HG02973 (cell line): ENCODE measurements at regions not wholly inside any gene's neighbourhood (a gene's known extent, or its start where the extent isn't known, plus 50 kb on each side); places are given as distances from the start of the nearest gene placed in this dataset.

ENCODE experiments used
- ATAC-seq: cut with Tn5 transposase; IDR thresholded peaks from one replicate; pipeline ENCODE4 v1.9.1; 2021; ENCODE audit warnings: moderate library complexity; ENCODE audit not compliant: unreplicated experiment

DNA sequence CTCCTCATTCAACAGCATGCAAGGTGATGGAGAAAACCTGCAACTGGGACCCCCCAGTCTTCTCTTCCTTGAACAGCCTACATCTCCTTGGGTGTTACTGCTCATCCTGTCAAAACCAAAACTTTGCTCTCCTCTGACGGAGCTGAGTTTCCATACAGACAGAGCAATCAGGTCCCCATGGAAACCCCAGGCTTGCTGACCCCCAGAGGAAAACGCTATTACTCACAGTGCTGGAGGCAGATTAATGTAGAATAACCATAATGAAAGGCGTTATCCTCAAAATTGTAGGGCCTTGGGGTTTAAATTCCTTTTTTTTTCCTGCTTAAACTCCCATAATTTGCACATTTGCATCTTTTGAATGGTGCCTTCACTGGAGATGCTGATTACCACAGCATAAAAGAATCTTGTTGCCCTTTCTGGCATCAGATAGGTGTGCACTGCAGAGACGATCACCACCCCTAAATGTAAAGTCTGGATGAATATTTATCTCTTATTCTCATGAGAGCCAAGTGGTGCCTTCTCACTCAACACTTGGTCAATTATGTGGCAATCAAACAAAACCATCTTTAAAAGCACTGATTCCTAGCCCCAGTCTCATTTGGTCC is 126.3 kb downstream of the MSX2 start:
- no peak for ATAC-seq

DNA sequence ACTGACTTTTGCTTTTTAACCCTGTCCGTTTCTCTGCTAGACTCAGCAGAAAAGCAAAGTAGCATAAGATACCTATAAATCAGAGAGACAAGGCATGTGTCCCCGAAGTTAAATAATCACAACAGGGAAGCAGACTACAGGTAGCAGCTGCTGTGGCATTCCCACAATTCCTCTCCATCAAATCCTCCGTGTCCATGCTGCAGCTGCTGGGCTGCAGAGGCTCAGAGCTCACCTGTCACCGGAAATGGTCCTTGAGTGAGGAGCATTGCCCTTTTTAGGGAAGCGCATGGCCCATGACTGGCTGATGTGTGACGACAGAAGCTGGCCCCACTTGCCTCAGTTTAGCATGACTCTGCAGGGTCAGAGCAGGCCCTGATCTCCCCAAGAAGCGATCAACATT is 125.0 kb downstream of the MSX2 start:
- ATAC-seq: no peak

DNA sequence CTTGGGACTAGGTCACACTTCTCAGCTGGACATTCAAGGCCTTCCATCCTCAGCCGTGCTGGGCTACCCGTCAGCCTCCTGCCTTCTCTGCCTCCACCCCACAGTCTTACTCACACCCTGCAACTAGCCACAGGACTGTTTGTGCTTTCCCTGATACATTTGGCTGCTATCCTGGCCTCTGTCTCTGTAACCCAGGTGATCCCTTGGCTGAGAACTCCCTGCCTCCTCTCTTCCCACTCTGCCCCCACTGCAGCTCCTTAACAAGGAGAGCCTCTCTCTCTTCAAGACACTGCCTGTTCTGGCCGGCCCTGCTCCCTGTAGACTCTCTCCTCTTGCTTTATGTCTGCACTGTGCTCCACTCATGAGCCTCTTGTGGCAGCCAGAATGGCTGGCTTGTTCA is 120.6 kb downstream of the MSX2 start:
- ATAC-seq: no peak

DNA sequence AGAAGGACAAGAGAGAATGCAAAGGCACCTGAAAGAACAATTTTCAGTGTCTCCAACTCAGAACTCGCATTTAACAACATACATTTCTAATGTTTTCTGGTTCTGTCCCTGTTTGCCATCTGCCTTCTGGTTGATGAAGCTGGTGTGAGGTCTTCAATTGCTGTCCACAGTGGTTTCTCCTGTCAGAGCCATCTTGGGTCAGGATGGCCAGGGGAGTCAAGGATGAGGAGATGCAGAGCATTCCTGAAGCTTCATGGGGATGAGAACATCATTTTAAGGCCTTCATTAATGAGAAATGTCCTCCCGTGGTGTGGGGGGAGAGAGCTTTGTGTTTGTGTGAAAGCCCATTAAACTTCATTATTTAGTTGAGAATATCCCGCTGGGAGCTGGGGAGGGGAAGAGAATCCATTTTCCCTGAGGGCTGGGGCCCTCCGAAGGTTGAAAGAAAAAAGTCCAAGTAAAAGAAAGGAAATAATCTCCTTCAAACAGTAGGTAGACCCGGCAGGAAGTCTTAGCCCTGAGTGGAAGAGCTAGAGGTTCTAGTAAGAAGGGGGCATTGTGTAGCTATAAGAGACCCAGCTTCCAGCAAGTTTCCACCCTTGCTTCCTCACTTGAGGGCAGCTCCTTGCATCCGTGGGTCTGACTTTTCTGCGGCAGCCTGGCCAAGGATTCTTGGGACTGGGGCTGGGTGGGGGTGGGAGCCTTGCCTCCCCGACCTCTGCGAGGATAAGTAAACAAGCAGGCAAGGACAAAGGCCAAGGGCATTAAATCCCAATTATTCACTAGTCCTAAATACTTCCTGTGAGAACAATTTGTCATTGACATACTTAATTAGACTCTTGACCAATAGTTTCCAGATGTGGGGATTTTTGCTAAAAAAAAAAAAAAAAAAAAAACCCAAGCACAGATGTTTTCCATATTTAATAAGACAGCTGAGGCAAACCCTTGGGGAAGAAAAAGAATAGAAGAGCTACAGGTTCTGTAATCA is 119.2 kb downstream of the MSX2 start:
- ATAC-seq: no peak

DNA sequence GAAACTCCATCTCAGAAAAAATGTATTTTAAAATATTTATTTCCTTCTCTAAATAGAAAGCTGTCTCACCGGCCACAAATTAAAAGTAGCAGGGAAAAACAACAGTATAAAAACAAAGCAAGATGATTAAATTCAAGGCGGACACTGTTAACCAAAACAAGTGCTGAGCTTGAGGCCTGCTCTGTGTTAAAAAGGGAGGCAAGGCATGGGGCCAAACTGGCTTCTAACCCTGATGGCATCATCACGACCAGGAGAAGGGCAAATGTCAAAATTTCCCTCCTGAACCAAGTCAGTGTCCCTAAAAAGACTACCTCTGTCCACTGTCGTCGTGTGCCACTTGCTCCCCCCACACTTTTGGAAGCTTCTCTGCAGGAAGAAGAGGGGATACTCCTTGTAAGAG is 116.1 kb downstream of the MSX2 start:
- ATAC-seq: no peak

DNA sequence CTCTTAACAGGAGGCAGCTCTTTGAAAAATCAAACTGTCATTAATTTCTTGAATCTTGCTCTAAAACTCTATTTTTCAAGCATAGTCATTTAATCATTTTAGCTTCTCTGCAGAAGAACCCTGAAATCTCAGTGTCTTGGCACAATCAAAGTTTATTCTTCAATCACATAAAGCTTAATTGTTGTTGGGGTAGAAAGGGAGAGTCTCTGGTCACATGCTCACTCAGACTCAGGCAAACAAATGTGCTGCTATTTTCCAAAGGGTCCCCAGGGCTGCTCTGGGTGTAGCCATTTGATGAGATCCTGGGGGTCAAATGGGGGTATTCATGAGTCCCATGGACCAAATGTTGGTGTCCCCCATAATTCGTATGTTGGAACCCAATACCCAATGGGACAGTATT is 114.8 kb downstream of the MSX2 start:
- no peak for ATAC-seq

DNA sequence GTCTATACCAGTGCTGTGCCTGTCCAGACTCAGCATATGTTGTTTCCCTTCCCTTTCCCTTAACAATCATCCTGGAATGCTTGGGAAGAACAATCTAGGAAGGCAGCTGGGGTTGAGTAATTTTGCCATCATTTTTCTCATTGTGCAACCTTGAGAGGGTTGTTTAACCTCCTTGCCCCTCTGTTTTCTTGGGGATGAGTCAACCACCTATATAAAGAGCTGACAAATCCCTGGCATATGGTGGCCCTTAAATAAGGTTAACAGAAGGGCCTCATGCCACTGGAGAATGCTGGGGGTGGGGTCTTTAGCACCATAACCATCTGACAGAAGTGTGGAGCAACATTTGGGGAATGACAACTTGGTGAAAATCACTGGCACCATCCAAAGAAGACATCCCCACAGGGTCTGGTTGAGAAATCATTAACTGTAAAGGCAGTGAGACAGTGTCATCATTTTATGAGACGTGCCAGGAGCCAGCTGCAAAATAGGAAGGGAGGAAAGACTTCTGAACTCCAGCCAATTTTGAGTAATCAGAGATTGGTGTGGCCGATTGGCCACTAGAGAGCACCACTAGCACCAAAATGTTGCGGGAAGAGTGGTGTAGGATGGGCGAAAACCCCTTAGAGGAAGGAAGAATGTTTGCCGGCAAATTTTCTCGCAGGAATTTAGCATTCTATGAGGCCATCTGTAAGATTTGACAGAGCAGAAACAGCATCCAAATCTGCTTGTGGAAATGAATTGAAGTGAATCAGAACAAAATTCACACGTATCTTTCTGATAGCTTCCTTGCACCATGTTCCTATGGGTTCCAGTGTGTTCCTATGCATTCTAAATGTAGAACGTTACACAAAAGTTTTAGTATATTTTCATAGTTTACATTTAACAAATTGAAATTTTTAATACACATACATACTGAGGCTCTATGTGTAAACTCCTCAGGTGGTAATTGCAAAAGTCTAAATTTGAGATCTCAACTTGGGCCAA is 113.8 kb downstream of the MSX2 start:
- ATAC-seq: no peak

DNA sequence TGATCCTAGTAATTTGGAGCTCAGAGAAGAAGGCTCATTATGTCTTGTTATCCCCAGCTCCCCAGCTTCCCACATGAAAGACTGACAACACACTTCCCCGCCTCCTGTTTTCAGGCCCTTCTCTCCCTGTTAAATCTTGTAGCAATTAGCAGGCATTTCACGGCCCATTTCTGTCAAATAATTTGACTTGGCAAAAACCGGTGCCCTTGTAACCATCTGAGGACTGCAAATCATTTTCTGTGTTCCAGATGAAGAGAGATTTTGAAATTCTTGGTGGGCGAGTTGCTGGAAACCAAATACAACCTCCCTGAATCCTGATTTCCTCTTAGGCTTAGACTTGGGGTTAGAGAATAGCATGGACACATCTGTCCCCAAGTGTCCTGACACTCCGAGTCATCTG is 109.7 kb downstream of the MSX2 start:
- ATAC-seq: no peak

DNA sequence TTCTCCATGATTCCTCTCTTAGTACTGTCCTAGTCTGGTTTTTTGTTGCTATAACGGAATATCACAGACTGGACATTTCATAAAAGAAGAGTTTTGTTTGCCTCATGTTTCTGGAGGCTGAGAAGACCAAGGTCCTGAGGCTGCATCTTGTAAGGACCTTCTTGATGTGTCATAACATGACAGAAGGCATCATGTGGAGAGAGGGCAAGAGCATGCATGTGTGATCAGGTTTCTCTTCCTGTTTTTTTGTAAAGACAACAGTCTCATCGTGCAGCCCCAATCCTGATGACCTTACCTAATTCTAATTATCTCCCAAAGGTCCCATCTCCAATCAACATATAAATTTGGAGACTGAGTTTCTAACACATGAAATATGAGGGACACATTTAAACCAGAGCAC is 108.4 kb downstream of the MSX2 start:
- no peak for ATAC-seq

DNA sequence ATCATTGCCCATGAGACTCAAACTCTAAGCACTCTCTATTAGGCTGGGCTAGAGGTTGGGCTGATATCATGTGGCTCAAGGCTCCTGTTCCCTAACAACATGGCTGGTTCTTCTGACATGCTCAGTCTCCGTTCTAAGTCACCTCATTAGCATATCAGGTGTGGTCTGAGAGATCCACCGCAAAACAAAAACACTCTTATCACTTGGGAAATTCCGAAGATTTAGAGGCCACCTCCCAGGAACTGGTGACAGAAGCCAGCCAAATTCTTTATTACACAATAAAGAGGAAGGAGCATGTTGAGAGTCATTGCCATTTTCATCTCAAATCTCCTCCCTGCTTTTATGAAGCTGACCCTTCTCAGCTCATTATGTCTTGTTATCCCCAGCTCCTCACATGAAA is 107.6 kb downstream of the MSX2 start:
- no peak for ATAC-seq

DNA sequence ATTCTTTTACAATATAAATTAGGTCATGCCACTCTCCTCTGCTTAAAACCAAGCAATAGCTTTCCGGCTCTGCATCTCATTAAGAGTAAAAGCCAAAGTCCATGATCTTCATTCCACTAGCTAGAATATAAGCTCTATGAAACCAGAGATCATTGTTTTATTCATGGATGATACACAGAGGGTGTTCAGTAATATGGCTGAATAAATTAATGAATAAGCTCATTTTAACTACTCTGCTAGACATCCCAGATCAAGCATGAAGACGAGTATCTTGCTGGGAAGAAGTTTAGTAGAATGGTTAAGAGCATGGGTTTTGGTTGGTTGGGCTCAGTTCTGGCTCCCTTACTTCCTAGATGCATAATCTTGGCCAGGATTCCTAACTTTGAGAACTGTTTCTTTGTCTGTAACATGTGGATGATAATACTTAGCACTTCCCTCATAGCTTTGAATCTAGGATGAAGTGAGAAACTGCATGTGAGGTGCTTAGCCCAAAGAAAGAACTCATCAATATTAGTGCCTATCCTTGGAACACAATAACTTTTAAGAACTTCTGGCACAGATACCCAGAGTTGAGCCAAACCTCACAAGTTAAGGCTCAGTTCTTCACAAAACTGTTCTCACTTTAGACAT is 106.8 kb downstream of the MSX2 start:
- no peak for ATAC-seq

DNA sequence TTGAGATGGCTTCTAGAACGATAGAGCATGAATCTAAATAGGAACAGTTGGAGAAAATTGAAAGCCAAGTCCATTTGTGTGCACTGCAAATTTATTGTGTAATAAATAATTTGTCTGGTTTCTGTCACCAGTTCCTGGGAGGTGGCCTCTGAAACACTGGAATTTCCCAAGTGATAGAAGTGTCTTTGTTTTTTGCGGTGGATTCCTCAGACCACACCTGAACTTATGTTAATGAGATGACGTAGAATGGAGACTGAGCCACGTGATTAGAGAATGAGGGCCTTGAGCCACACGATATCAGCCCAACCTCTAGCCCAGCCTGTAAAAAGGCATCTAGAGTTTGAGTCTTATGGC is 105.1 kb downstream of the MSX2 start:
- ATAC-seq: no peak

DNA sequence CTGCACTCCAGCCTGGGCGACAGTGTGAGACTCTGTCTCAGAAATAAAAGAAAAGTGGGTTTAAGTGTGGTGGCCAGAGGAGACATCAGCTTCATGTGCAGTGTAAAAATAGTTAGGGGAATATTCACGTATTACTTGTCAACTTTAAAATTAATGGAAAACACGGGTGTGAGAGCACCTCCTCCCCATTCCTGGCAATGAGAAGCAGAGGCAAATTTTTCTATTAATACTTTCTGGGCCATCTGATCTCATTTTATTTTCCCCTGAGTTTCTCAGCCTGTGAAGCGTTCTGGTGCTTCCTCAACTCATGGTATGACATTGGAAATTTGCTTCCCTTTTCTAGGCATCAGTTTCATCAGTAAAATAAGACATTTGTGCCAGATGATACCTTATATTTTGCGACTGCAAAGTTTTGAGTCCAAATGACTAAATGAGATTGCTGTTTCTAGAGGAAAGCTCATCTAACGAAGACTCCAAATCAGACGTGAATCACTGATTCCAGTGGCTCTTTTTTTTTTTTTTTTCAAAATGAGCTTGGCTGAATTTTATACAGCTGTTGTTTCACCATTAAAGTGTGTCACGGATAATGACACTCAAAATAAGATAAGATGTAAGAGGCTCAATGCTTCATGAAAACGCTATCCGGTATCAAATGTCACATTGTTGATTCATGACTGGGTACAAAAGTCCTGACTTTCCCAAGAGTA is 104.6 kb downstream of the MSX2 start:
- ATAC-seq: no peak

DNA sequence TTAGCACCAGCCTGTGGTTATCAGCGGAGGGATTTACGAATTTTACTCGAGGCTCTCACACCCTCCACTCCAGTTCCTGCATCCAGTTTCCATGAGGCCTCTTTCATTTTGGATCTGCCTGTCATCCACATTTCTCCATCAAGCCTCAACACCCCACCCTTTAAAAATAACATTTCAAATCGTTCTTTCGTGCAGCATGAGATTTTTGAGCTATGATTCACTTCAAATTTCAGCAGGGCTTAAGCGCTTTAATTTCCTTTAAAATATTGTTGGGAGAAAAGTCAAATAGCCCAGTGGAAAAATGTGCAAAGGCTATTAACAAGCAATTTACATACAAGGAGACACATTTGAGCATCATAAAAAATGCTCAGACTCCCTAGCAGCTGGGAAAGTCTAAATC is 103.2 kb downstream of the MSX2 start:
- ATAC-seq: no peak

DNA sequence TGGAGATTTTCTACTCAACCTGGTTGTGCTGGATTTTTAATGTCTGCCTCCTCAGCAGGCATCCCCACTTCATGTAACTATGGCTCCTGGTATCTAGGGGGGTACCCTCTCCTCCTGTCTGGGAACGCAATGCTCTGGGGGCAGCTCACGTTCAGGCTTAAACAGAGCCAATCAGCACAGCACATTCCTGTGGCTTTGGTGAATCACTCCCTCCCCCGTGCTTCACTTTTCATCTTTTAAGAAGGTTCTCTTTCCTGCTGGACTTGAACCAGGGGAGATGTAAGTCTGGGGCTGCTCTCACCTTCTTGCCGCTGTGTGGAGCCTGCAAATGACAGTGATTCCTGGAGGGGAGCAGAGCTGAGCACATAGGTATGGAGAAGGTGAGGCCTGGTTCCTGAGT is 101.2 kb downstream of the MSX2 start:
- ATAC-seq: no peak

DNA sequence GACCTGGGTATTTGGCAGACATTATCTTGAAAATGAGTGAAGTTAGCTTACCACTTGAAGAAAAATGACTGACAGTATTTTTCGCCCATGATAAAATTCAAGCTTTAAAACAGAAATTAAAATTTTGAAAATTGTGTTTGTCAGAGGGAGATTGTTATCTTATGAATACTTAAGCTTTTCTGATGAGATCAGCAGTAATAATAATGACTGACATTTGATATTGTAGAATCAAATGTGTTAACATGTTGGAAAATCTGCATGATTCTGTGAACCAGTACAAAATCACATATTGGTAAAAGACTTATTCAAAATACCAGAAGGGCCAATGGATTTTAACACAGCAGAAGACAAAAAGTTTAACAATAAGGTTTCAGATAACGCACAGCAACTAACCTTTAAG is 94.0 kb downstream of the MSX2 start:
- no peak for ATAC-seq

DNA sequence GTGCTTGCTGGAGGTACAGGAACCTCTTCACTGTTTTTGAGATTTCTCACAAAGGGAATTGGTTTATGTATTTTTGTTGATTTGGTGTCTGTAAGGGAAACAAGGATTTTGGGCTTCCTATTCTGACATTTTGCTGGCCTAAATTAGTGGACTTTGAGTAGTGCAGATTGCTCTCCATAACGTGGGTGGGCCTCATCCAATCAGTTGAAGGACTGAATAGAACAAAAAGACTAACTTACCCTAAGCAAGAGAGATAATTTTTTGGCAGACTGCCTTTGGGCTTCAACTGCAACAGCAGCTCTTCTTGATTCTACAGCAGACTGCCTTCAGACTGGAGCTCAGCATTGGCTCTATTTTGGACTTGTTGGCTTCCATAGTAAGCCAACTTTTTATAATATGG is 93.2 kb downstream of the MSX2 start:
- ATAC-seq: no peak

DNA sequence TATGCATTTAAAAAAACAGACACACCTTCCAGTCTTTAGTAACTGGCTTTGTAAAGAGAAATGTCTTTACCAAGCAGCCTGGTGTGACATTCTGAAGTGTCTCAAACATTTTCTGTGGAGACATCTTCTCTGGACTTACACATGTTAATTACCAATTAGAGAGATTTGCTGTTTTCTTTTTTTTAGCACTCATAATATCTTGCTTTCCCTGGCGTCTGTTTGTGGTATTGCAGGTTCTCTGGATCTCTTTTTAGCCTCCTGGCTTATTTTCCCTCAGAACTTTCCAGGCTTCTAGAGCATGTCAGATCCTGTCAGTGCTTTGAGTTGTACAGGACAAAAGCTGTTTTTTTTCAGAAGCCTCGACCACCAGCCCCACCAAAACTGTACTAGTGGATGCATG is 92.5 kb downstream of the MSX2 start:
- no peak for ATAC-seq

DNA sequence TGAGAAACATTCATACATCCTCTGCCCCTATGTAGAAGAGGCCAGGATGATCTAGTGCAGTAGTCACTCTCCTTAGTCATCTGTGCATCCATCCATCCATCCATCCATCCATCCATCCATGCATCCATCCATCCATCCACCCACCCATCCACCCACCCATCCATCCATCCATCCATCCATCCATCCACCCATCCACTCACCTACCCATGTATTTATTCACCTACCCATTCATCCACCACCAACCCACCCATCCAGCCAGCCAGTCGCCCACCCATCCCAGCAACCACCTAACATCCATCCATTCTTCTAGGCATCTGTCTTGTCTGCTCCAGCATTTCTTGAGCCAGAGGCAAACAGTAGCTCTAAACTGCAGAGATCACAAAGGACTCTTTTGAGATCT is 87.1 kb downstream of the MSX2 start:
- no peak for ATAC-seq

DNA sequence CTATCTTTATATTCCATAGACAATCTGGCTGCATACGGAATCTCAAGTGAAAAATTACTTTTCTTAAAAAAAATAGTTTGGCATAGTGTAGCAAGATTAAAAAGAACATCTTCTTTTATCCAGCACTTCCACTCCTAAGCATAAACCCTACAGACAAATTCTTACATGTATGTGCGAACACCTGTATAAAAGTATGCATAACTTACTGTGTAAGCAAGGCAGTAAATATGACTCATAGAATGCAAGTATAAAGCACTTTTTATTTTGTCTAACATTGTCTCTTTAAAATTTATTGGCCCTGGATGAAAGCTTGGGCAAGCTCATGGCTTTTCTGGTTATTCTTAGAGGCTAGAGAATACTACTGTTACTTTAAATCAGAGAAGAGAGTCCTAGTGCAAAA is 86.4 kb downstream of the MSX2 start:
- no peak for ATAC-seq
